Activated CD4-positive, alpha-beta T cell treated with anti-CD3 and anti-CD28 coated beads, Interleukin-2, Interleukin-6, amounts not matched to agents 100 ng/mL and 50 ng/mL, durations not matched to agents 16 hours and 8 hours (primary cell): ENCODE measurements at regions not wholly inside any gene's neighbourhood (a gene's known extent, or its start where the extent isn't known, plus 50 kb on each side); places are given as distances from the start of the nearest gene placed in this dataset.
"Not testable (repeated sequence)": the region's sequence is repeated elsewhere in the genome, so short reads cannot be mapped to it uniquely, and the experiment has no call there.

Experiments
- DNase-seq: peaks from one replicate; pipeline ENCODE4 v3.0.0-alpha.2; 2020

GRCh38 chr14:84064316-84065125, 1465.4 kb upstream of the FLRT2 start:
- no peak for DNase-seq

- no peak for DNase-seq
Observed at GRCh38 chr14:84065811-84066210, 1464.1 kb upstream of the FLRT2 start.

GRCh38 chr14:84068288-84068687, 1461.7 kb upstream of the FLRT2 start:
- DNase-seq: no peak

GRCh38 chr14:84071061-84071460, 1458.9 kb upstream of the FLRT2 start:
- no peak for DNase-seq

GRCh38 chr14:84074626-84075025, 1455.3 kb upstream of the FLRT2 start:
- no peak for DNase-seq

GRCh38 chr14:84080944-84081343, 1449.0 kb upstream of the FLRT2 start:
- no peak for DNase-seq

GRCh38 chr14:84084056-84084630, 1445.8 kb upstream of the FLRT2 start:
- DNase-seq: no peak

GRCh38 chr14:84085493-84085892, 1444.5 kb upstream of the FLRT2 start:
- DNase-seq: no peak

GRCh38 chr14:84086714-84087113, 1443.2 kb upstream of the FLRT2 start:
- DNase-seq: no peak

- DNase-seq: no peak
Observed at GRCh38 chr14:84087986-84088531, 1441.9 kb upstream of the FLRT2 start.

- no peak for DNase-seq
Observed at GRCh38 chr14:84090837-84091236, 1439.1 kb upstream of the FLRT2 start.

GRCh38 chr14:84095681-84096080, 1434.3 kb upstream of the FLRT2 start:
- DNase-seq: no peak

- DNase-seq: no peak
Observed at GRCh38 chr14:84098261-84098660, 1431.7 kb upstream of the FLRT2 start.

GRCh38 chr14:84099560-84099959, 1430.4 kb upstream of the FLRT2 start:
- DNase-seq: not testable (repeated sequence)

- DNase-seq: no peak
Observed at GRCh38 chr14:84107835-84108343, 1422.1 kb upstream of the FLRT2 start.

- no peak for DNase-seq
Observed at GRCh38 chr14:84108746-84109457, 1421.0 kb upstream of the FLRT2 start.

- no peak for DNase-seq
Observed at GRCh38 chr14:84112589-84112988, 1417.4 kb upstream of the FLRT2 start.

- DNase-seq: no peak
Observed at GRCh38 chr14:84125676-84126075, 1404.3 kb upstream of the FLRT2 start.

- no peak for DNase-seq
Observed at GRCh38 chr14:84127495-84127894, 1402.4 kb upstream of the FLRT2 start.

GRCh38 chr14:84128050-84128449, 1401.9 kb upstream of the FLRT2 start:
- no peak for DNase-seq

GRCh38 chr14:84129007-84129406, 1400.9 kb upstream of the FLRT2 start:
- no peak for DNase-seq

- no peak for DNase-seq
Observed at GRCh38 chr14:84129941-84130340, 1400.0 kb upstream of the FLRT2 start.

- DNase-seq: no peak
Observed at GRCh38 chr14:84131924-84132323, 1398.0 kb upstream of the FLRT2 start.

- DNase-seq: no peak
Observed at GRCh38 chr14:84144166-84144565, 1385.8 kb upstream of the FLRT2 start.
